HFF-Myc (cell line): ENCODE measurements at regions not wholly inside any gene's neighbourhood (a gene's known extent, or its start where the extent isn't known, plus 50 kb on each side); places are given as distances from the start of the nearest gene placed in this dataset.

Experiments used
- DNase-seq: peaks from one replicate; pipeline ENCODE4 v3.0.0-alpha.2; 2011; ENCODE audit warnings: low read depth; ENCODE audit errors: extremely low read depth
- H3K4me3 ChIP-seq: replicated peaks from 2 replicates; pipeline ENCODE4 v1.5.1; 2011; ENCODE audit warnings: low read depth, mild to moderate bottlenecking, control low read depth, low read length
- TF ChIP-seq, protein P1 (sequence below): IDR thresholded peaks from 2 replicates; pipeline ENCODE4 v1.5.1; 2012; ENCODE audit warnings: mild to moderate bottlenecking, low read depth, low read length, control low read depth; ENCODE audit errors: missing control alignments

DNA sequence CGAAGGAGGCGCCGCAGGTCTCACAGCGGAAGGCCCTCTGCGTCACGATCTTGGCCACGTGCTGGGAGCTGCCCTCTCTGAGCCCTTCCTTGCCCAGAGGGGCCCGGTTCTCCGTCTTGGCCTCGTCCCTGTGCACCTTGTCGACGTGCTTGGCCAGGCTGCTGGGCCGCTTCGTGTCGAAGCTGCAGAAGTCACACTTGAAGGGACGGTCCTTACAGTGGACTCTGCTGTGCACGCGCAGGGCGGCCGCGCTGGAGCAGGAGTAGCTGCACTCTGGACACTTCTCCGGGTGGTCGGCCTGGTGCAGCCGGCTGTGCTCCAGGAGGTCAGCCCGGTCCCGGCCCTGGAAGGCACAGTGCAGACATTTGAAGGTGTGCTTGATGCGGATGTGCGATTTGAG is 106.9 kb downstream of the ZFP64 start:
- no peak for DNase-seq
- TF ChIP-seq, protein P1, sequence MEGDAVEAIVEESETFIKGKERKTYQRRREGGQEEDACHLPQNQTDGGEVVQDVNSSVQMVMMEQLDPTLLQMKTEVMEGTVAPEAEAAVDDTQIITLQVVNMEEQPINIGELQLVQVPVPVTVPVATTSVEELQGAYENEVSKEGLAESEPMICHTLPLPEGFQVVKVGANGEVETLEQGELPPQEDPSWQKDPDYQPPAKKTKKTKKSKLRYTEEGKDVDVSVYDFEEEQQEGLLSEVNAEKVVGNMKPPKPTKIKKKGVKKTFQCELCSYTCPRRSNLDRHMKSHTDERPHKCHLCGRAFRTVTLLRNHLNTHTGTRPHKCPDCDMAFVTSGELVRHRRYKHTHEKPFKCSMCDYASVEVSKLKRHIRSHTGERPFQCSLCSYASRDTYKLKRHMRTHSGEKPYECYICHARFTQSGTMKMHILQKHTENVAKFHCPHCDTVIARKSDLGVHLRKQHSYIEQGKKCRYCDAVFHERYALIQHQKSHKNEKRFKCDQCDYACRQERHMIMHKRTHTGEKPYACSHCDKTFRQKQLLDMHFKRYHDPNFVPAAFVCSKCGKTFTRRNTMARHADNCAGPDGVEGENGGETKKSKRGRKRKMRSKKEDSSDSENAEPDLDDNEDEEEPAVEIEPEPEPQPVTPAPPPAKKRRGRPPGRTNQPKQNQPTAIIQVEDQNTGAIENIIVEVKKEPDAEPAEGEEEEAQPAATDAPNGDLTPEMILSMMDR: no peak
- no peak overlapping the region for H3K4me3 ChIP-seq

DNA sequence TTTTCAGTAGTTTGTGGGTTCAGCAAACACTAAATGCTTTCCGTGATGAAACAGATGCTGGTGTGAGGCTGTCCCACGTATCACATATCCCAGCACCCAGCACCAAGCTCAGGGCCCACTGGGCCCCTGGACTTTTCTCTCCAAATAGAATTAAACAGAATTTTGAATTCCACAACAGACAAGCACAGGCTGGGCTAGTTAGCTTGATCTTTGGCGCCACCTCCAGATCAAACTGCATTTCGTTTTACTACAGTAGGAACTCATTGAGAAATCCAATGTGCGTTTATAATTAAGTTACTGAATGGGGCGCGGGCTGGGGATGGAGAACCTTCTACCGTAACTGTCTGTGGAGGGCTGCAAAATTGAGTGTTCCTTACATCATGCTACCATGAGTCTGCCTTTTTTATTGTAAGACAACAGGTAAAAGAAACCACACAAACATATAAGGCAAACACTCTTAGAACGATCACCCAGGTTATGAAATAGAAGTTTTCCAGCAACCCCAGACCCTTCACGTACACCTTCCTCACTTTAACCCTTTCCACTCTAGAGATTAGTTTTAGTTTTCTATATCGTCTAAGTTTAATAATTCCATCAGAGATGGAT is 107.8 kb downstream of the ZFP64 start:
- no peak overlapping the region for H3K4me3 ChIP-seq
- TF ChIP-seq, protein P1: peak; percentile 60
- DNase-seq: peak; percentile 46

DNA sequence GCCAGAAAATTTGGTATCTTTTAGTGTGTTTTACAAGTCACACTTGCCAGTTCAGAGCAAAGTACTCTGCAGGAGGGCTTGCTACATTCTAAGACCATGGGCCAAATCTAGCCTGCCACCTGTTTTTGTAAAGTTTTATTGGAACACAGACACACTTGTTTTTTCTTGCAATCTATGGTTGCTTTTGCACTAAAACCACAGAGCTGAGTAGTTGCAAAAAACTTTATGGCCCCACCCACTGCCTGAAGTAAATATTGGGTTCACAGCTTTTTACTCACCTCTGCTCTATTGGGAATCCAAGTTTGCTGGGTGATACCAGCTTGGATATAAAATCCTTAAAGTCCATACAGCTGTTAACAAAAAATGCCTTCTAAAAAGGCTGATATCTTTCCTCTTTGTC is 109.0 kb downstream of the ZFP64 start:
- no peak overlapping the region for H3K4me3 ChIP-seq
- TF ChIP-seq, protein P1: no peak
- DNase-seq: no peak

DNA sequence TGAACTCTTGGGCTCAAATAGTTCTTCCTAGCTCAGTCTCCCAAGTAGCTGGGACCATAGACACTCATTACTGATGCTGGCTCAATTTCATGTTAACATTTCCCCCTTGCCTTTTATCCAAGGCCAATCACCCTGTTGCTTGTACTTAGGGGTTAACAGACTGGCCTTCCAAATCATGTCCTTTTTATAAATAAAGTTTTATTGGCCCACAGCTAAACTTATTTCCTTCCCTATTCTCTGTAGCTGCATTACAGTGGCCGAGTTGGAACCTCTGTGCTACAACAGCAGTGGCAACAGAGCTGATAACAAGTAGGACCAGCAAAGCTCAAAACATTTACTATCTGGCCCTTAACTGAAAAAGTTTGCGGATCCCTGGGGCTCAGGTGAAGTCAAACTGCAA is 109.8 kb downstream of the ZFP64 start:
- TF ChIP-seq, protein P1: no peak
- no peak overlapping the region for H3K4me3 ChIP-seq
- DNase-seq: no peak

DNA sequence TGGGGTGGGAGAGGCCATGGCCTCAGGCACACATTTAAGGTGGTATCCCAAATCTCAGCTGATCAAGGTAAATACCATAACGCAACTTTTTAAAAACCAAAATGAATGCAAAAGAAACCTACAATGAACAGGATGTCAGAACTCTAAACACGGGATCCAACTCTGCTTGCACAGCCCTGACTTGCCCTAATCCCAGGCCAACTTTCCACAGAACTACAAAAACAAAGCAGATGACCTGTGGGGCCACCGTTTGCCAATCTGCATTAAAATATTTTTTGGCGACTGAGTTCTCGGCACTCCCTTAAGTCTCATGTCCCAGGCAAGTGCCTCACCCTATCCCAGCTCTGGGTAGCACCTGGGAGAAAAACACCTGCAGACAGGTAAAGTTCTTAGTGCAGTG is 110.5 kb downstream of the ZFP64 start:
- TF ChIP-seq, protein P1: no peak
- DNase-seq: no peak
- no peak overlapping the region for H3K4me3 ChIP-seq

DNA sequence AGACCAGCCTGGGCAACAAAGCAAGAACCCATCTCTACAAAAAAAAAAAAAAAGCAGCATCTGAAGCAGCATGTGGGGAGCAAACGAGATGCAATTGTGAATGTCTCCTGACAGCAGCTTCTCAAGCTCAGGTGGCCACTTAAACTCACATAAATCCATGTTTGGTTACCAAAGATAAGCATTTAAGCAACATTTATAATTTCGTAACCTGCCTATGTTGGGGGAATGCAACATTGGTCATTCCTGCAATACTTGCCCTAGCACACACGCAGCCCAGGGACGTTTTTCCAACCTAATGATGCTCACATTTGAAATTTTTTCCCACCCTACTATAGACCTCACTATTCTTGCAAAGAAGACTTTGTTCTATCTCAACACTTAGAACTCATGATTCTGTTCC is 113.3 kb downstream of the ZFP64 start:
- TF ChIP-seq, protein P1: no peak
- H3K4me3 ChIP-seq: no peak overlapping the region
- no peak for DNase-seq

DNA sequence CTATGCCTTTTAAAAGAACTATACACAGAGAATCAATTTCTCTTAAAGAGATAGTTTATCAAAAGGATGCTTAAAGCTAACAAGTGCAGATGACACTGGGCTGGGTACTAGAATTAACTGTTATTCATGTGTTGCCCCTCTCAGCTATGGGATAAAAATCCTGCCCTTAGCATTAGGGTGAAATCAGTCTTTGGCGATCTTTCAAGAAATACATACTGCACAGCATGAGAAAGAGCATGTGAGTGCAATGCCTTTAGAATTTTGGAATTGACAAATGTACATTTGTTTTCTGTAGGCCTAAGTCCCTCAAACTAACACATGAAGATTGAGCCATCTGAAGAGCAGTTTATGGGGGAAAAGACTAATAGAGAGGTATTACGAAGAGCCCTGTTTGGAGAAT is 115.4 kb downstream of the ZFP64 start:
- no peak for DNase-seq
- TF ChIP-seq, protein P1: no peak
- no peak overlapping the region for H3K4me3 ChIP-seq
